RWPE2 (cell line): ENCODE measurements at regions not wholly inside any gene's neighbourhood (a gene's known extent, or its start where the extent isn't known, plus 50 kb on each side); places are given as distances from the start of the nearest gene placed in this dataset.

Experiments
- ATAC-seq: fragments of 200-7000 bp; cut with Tn5 transposase; 3 replicates; pipeline ENCODE4 v1.9.1; 2021; ENCODE audit warnings: low read depth
- DNase-seq: peaks from one replicate; pipeline ENCODE4 v3.0.0-alpha.2; 2020; ENCODE audit warnings: low spot score
- H3K27ac ChIP-seq: fragments of 450-650 bp; 2 replicates; pipeline ENCODE4 v1.5.1; 2017; ENCODE audit warnings: mild to moderate bottlenecking; ENCODE audit not compliant: poor library complexity, severe bottlenecking
- H3K27me3 ChIP-seq: fragments of 250-450 bp; sonication (Bioruptor Pico); 2 replicates; pipeline ENCODE4 v1.5.1; 2021; ENCODE audit warnings: mild to moderate bottlenecking, moderate library complexity; ENCODE audit not compliant: insufficient read depth, poor library complexity, severe bottlenecking
- H3K36me3 ChIP-seq: fragments of 250-450 bp; sonication (Bioruptor Pico); 2 replicates; pipeline ENCODE4 v1.5.1; 2020; ENCODE audit warnings: low read depth, mild to moderate bottlenecking, moderate library complexity
- H3K4me1 ChIP-seq: fragments of 250-450 bp; sonication (Bioruptor Pico); 2 replicates; pipeline ENCODE4 v1.5.1; 2021; ENCODE audit warnings: mild to moderate bottlenecking, moderate library complexity; ENCODE audit not compliant: insufficient read depth, poor library complexity, severe bottlenecking
- H3K4me3 ChIP-seq: fragments of 250-450 bp; sonication (Bioruptor Pico); 2 replicates; pipeline ENCODE4 v1.5.1; 2021; ENCODE audit warnings: mild to moderate bottlenecking, moderate library complexity; ENCODE audit not compliant: severe bottlenecking
- H3K9me3 ChIP-seq: fragments of 250-450 bp; sonication (Bioruptor Pico); 2 replicates; pipeline ENCODE4 v1.5.1; 2021; ENCODE audit warnings: mild to moderate bottlenecking, moderate library complexity; ENCODE audit not compliant: severe bottlenecking
- TF ChIP-seq, protein P1 (sequence below): fragments of 450-650 bp; IDR thresholded peaks from one replicate; pipeline ENCODE4 v1.5.1; 2017; ENCODE audit warnings: mild to moderate bottlenecking, moderate library complexity; ENCODE audit not compliant: poor library complexity, severe bottlenecking

DNA sequence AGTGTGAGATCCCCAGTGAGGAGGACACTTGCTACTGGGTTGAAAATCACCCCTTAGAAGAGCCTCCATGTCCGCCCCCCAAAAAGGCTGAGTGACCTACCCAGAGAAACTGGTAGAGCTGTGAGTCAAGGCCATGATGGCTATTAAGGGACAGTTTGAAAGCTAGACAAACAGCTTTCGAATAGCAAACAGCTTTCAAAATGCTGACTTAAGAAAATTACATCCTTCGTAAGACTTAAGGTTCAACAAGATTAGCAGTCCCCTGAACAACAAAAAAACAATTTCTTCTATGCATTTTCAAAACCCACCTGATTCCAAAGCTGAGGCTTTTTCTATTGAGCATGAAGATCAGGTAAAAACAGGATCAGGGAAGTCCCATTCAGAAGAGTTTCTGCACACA lies 269.7 kb upstream of the SOX2 start:
- H3K4me3 ChIP-seq = no peak overlapping the region
- TF ChIP-seq, protein P1, sequence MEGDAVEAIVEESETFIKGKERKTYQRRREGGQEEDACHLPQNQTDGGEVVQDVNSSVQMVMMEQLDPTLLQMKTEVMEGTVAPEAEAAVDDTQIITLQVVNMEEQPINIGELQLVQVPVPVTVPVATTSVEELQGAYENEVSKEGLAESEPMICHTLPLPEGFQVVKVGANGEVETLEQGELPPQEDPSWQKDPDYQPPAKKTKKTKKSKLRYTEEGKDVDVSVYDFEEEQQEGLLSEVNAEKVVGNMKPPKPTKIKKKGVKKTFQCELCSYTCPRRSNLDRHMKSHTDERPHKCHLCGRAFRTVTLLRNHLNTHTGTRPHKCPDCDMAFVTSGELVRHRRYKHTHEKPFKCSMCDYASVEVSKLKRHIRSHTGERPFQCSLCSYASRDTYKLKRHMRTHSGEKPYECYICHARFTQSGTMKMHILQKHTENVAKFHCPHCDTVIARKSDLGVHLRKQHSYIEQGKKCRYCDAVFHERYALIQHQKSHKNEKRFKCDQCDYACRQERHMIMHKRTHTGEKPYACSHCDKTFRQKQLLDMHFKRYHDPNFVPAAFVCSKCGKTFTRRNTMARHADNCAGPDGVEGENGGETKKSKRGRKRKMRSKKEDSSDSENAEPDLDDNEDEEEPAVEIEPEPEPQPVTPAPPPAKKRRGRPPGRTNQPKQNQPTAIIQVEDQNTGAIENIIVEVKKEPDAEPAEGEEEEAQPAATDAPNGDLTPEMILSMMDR = no peak
- H3K27me3 ChIP-seq = no peaks in the 10 kb centered on the region
- DNase-seq = no peak
- H3K36me3 ChIP-seq = no peaks in the 10 kb centered on the region
- no peaks in the 10 kb centered on the region for H3K9me3 ChIP-seq
- H3K4me1 ChIP-seq = no peaks in the 10 kb centered on the region
- ATAC-seq = no peak
- H3K27ac ChIP-seq = no peak overlapping the region

DNA sequence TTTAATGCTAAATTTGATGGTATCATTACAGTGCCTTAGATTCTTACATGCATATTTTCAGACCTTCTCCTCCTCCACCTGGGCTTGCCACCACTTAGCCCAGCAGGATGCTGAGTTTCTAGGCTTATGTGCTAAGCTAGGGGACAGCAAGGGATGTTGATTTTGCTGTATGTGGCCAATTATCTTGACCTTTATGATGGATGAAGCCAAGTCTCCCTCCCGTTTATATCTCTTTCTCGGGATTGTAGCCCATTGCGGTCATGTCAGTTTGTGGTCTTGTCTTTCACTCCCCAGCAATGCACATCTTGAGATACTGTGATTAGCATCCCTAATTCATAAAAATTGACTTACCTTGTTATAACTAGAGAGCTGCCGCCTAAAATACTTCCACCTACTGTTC lies 278.7 kb upstream of the SOX2 start:
- TF ChIP-seq, protein P1 = no peak
- Histone ChIP-seq H3K36me3 (no peaks in the 10 kb centered on the region), H3K9me3 (no peaks in the 10 kb centered on the region), H3K27ac (no peak overlapping the region), H3K27me3 (peaks cover 4% of the 10 kb centered on the region), H3K4me3 (no peak overlapping the region), H3K4me1 (no peaks in the 10 kb centered on the region)
- DNase-seq (no peak), ATAC-seq (no peak)

DNA sequence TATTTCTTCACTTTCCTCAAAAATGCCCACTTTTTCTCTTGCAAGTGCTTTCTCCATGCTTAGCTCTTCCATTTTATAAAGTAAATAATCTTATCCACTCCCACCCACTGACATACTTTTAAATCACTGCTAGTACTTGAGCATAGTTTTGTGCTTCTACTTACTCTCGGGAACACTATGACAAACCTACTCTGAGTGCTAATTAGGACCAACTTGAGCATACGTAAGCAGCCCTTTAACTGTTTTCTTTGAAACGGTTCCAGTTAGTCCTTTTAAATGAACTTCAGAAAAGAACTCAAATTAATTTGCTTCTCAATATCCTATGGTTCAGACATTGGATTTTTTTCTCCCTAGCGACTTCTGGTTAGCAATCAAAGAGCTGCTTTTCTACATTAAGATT lies 280.0 kb upstream of the SOX2 start:
- TF ChIP-seq, protein P1 = no peak
- H3K4me1 ChIP-seq = no peaks in the 10 kb centered on the region
- no peaks in the 10 kb centered on the region for H3K36me3 ChIP-seq
- DNase-seq (no peak), ATAC-seq (no peak)
- H3K9me3 ChIP-seq = no peaks in the 10 kb centered on the region
- H3K4me3 ChIP-seq = no peak overlapping the region
- no peak overlapping the region for H3K27ac ChIP-seq
- peaks cover 4% of the 10 kb centered on the region for H3K27me3 ChIP-seq

- DNase-seq = no peak
- no peak for ATAC-seq
- TF ChIP-seq, protein P1 = no peak
- H3K36me3 ChIP-seq = no peaks in the 10 kb centered on the region
- H3K27ac ChIP-seq = no peak overlapping the region
- no peaks in the 10 kb centered on the region for H3K4me1 ChIP-seq
- H3K27me3 ChIP-seq = no peaks in the 10 kb centered on the region
- no peaks in the 10 kb centered on the region for H3K9me3 ChIP-seq
- H3K4me3 ChIP-seq = no peak overlapping the region
Measured at GRCh38 chr3:181425074-181425473, 286.7 kb upstream of the SOX2 start.

GRCh38 chr3:181418233-181418632 lies 293.5 kb upstream of the SOX2 start:
- Histone ChIP-seq H3K27ac (no peak overlapping the region), H3K36me3 (no peaks in the 10 kb centered on the region), H3K4me3 (no peak overlapping the region), H3K4me1 (peaks cover 10% of the 10 kb centered on the region), H3K27me3 (no peaks in the 10 kb centered on the region), H3K9me3 (no peaks in the 10 kb centered on the region)
- no peak for ATAC-seq
- TF ChIP-seq, protein P1 = no peak
- no peak for DNase-seq
